ENCODE measurements at regions not wholly inside any gene's neighbourhood (a gene's known extent, or its start where the extent isn't known, plus 50 kb on each side); places are given as distances from the start of the nearest gene placed in this dataset.
"Not testable (repeated sequence)": the region's sequence is repeated elsewhere in the genome, so short reads cannot be mapped to it uniquely, and the experiment has no call there.

GRCh38 chr3:68676136-68676535, 256.2 kb downstream of the TAFA4 start:
- no peak for DNase-seq

GRCh38 chr3:68667346-68667745, 265.0 kb downstream of the TAFA4 start:
- no peak for DNase-seq

- DNase-seq: no peak
Measured at GRCh38 chr3:68666429-68667136, 265.8 kb downstream of the TAFA4 start.

- DNase-seq: no peak
Measured at GRCh38 chr3:68664276-68664675, 268.1 kb downstream of the TAFA4 start.

GRCh38 chr3:68662176-68662575, 270.2 kb downstream of the TAFA4 start:
- no peak for DNase-seq

- not testable (repeated sequence) for DNase-seq
Measured at GRCh38 chr3:68650657-68651056, 281.7 kb downstream of the TAFA4 start.

- no peak for DNase-seq
Measured at GRCh38 chr3:68648494-68648893, 283.9 kb downstream of the TAFA4 start.

GRCh38 chr3:68631850-68632545, 300.3 kb downstream of the TAFA4 start:
- no peak for DNase-seq

GRCh38 chr3:68620211-68620610, 312.1 kb downstream of the TAFA4 start:
- DNase-seq: no peak

- DNase-seq: no peak
Measured at GRCh38 chr3:68614087-68614486, 318.3 kb downstream of the TAFA4 start.

GRCh38 chr3:68571321-68571720, 361.0 kb downstream of the TAFA4 start:
- DNase-seq: no peak

- DNase-seq: no peak
Measured at GRCh38 chr3:68560728-68561127, 371.6 kb downstream of the TAFA4 start.

GRCh38 chr3:68535782-68536181, 396.6 kb downstream of the TAFA4 start:
- DNase-seq: no peak

- no peak for DNase-seq
Measured at GRCh38 chr3:68523330-68523729, 409.0 kb downstream of the TAFA4 start.

GRCh38 chr3:68515237-68515636, 417.1 kb downstream of the TAFA4 start:
- DNase-seq: no peak

GRCh38 chr3:68504201-68504600, 428.1 kb downstream of the TAFA4 start:
- no peak for DNase-seq

- not testable (repeated sequence) for DNase-seq
Measured at GRCh38 chr3:68485845-68486244, 446.5 kb downstream of the TAFA4 start.

GRCh38 chr3:68485051-68485450, 447.3 kb downstream of the TAFA4 start:
- no peak for DNase-seq

- DNase-seq: no peak
Measured at GRCh38 chr3:68483601-68484000, 448.7 kb downstream of the TAFA4 start.

GRCh38 chr3:68483041-68483440, 449.3 kb downstream of the TAFA4 start:
- DNase-seq: no peak

GRCh38 chr3:68482565-68482964, 449.8 kb downstream of the TAFA4 start:
- no peak for DNase-seq

GRCh38 chr3:68479779-68480178, 452.6 kb downstream of the TAFA4 start:
- DNase-seq: no peak

- DNase-seq: no peak
Measured at GRCh38 chr3:68468695-68469375, 463.5 kb downstream of the TAFA4 start.

GRCh38 chr3:68467465-68467864, 464.9 kb downstream of the TAFA4 start:
- no peak for DNase-seq
